Karpas-422 (cell line): ENCODE measurements at regions not wholly inside any gene's neighbourhood (a gene's known extent, or its start where the extent isn't known, plus 50 kb on each side); places are given as distances from the start of the nearest gene placed in this dataset.

ENCODE experiments used
- DNase-seq: peaks from one replicate; pipeline ENCODE4 v3.0.0-alpha.2; 2015
- H2AFZ ChIP-seq: fragments of 200-600 bp; sonication (generic); 2 replicates; pipeline ENCODE4 v1.6.1; 2014; ENCODE audit warnings: antibody characterized with exemption, low read length, mixed read lengths
- H3K27ac ChIP-seq: fragments of 200-600 bp; sonication (generic); 2 replicates; pipeline ENCODE4 v1.5.1; 2014; ENCODE audit warnings: mild to moderate bottlenecking, low read length, moderate library complexity
- H3K27me3 ChIP-seq: fragments of 200-600 bp; sonication (generic); 2 replicates; pipeline ENCODE4 v1.6.1; 2014; ENCODE audit warnings: low read length, mixed read lengths
- H3K36me3 ChIP-seq: fragments of 200-600 bp; sonication (generic); 2 replicates; pipeline ENCODE4 v1.6.1; 2014; ENCODE audit warnings: low read length, mixed read lengths; ENCODE audit not compliant: insufficient read depth
- H3K4me1 ChIP-seq: fragments of 200-600 bp; sonication (generic); 2 replicates; pipeline ENCODE4 v1.6.1; 2014; ENCODE audit warnings: mild to moderate bottlenecking, low read length, mixed read lengths
- H3K4me2 ChIP-seq: fragments of 200-600 bp; sonication (generic); 2 replicates; pipeline ENCODE4 v1.6.1; 2014; ENCODE audit warnings: low read length, low read depth, mild to moderate bottlenecking; ENCODE audit not compliant: poor library complexity, severe bottlenecking
- H3K4me3 ChIP-seq: fragments of 200-600 bp; sonication (generic); 2 replicates; pipeline ENCODE4 v1.5.1; 2014; ENCODE audit warnings: mild to moderate bottlenecking, antibody characterized with exemption, low read length, mixed read lengths
- H3K79me2 ChIP-seq: fragments of 200-600 bp; sonication (generic); 2 replicates; pipeline ENCODE4 v1.6.1; 2014; ENCODE audit warnings: mild to moderate bottlenecking, low read length, mixed read lengths
- H3K9ac ChIP-seq: fragments of 200-600 bp; sonication (generic); 2 replicates; pipeline ENCODE4 v1.6.0; 2014; ENCODE audit warnings: low read length
- H3K9me2 ChIP-seq: fragments of 200-600 bp; sonication (generic), shearing (Covaris generic); replicated peaks from 2 replicates; pipeline ENCODE4 v1.6.0; 2014; ENCODE audit warnings: mild to moderate bottlenecking, low read length, moderate library complexity; ENCODE audit not compliant: insufficient read depth
- H3K9me3 ChIP-seq: fragments of 300-700, 200-600 bp; sonication (generic); 2 replicates; pipeline ENCODE4 v1.6.1; 2014; ENCODE audit warnings: low read length, mixed read lengths
- H4K20me1 ChIP-seq: fragments of 200-600 bp; sonication (generic); 2 replicates; pipeline ENCODE4 v1.6.1; 2014; ENCODE audit warnings: mild to moderate bottlenecking, antibody characterized with exemption, low read length, low read depth; ENCODE audit not compliant: insufficient read depth

DNA sequence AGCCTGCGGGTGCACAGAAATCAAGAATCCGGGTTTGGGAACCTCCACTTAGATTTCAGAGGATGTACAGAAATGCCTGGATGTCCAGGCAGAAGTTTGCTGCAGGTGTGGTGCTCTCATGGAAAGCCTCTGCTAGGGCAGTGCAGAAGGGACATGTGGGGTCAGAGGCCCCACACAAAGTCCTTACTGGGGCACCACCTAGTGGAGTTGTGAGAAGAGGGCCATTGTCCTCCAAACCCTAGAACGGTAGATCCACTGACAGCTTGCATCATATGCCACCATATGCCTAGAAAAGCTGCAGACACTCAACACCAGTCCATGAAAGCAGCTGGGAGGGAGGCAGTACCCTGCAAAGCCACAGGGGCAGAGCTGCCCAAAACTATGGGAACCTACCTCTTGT is 833.0 kb downstream of the TMEM182 start:
- Histone ChIP-seq H2AFZ (no peak overlapping the region), H3K79me2 (no peaks in the 10 kb centered on the region), H3K4me2 (no peak overlapping the region), H3K27ac (no peak overlapping the region), H3K4me3 (no peak overlapping the region), H3K27me3 (no peaks in the 10 kb centered on the region), H4K20me1 (no peaks in the 10 kb centered on the region), H3K9ac (no peak overlapping the region), H3K4me1 (no peaks in the 10 kb centered on the region), H3K9me2 (no peaks in the 10 kb centered on the region), H3K9me3 (peaks cover 21% of the 10 kb centered on the region), H3K36me3 (no peaks in the 10 kb centered on the region)
- DNase-seq, result no peak

DNA sequence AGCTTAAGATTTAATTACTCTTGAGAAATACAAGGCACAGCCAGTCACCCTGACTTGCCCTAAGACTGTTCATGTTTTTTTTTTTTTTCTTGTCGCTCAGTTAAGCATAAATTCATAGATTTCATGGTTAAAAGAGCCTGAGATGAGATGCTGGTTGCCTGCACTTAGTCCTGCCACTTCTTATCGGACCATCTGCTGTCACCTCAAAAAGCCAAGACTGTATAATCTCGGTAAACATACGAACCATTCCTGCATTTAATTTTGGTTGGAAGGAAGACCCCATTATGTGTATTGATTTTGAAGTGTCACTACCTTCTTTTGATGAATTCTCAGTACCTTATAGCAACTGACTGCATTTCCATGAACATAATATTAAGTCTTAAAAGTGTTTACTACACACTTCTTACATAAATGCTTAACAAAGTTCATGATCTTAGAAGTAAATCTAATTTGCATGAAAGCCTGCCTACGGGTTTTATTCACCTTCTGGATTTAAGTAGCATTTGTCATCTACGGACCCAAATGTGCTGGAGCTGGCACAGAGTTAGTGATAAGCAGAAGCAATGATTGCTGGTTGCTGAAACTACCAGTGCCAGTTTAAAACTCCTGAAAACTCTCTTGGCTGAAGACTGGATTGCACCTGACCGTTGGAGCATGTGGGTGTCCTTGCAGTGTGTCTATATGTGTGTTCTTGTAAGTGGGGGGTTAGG is 843.4 kb downstream of the TMEM182 start:
- H3K9me2 ChIP-seq, result no peaks in the 10 kb centered on the region; the same call in 1 of the 2 replicates
- H3K4me1 ChIP-seq, result no peaks in the 10 kb centered on the region
- H3K4me2 ChIP-seq, result no peak overlapping the region
- H2AFZ ChIP-seq, result no peak overlapping the region
- H3K36me3 ChIP-seq, result no peaks in the 10 kb centered on the region
- no peaks in the 10 kb centered on the region for H4K20me1 ChIP-seq
- no peak overlapping the region for H3K27ac ChIP-seq
- no peaks in the 10 kb centered on the region for H3K79me2 ChIP-seq
- H3K27me3 ChIP-seq, result no peaks in the 10 kb centered on the region
- peaks cover 4% of the 10 kb centered on the region; the same call in 1 of the 2 replicates for H3K9me3 ChIP-seq
- no peak for DNase-seq
- no peak overlapping the region for H3K9ac ChIP-seq
- no peak overlapping the region for H3K4me3 ChIP-seq

DNA sequence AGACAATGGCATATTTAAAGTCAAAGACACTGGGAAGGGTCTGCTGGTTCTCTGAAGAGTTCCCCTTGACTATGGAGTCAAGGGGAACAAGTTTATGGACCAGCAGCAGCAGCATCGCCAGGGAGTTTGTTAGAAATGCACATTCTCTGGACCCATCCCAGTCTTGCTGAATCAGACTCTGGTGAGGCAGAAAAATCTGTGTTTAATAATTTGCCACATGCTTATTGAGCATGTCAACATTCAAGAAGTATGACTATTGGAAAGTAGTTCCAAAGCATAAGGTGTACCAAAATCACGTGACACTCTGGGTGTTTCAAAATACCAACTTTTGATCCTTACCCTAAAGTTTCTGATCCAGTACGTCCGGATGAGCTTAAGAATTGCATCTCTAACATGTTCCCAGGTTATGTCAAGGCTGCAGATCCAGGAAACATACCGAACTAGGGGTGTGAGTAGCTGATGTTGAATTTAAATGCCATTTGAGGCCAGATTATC is 853.8 kb downstream of the TMEM182 start:
- H3K4me2 ChIP-seq, result no peak overlapping the region
- H2AFZ ChIP-seq, result no peak overlapping the region
- H3K9me2 ChIP-seq, result no peaks in the 10 kb centered on the region
- no peak overlapping the region for H3K4me3 ChIP-seq
- H3K9me3 ChIP-seq, result peaks cover 21% of the 10 kb centered on the region
- H3K36me3 ChIP-seq, result no peaks in the 10 kb centered on the region
- no peak overlapping the region for H3K9ac ChIP-seq
- DNase-seq, result no peak
- H3K4me1 ChIP-seq, result no peaks in the 10 kb centered on the region
- no peaks in the 10 kb centered on the region for H4K20me1 ChIP-seq
- no peaks in the 10 kb centered on the region for H3K27me3 ChIP-seq
- H3K79me2 ChIP-seq, result no peaks in the 10 kb centered on the region
- no peak overlapping the region for H3K27ac ChIP-seq

DNA sequence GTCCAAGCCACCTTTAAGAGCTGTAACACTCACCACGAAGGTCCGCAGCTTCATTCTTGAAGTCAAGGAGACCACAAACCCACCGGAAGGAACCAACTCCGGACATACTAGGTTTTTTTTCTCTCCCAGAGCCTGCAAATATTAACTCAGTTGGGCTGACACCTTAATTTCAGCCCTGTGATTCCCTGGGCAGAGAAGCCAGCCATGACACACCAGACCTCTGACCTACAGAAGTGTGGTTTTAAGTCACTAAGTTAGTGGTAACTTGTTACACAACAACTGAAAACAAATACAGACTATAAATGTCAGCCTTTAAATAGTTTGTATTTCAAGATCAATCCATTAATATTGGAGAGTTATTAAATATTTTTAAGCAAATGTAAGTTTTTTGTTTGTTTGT is 855.1 kb downstream of the TMEM182 start:
- Histone ChIP-seq H3K9me2 (no peaks in the 10 kb centered on the region), H3K27ac (no peak overlapping the region), H3K9ac (no peak overlapping the region), H3K79me2 (no peaks in the 10 kb centered on the region), H2AFZ (no peak overlapping the region), H3K9me3 (peaks cover 26% of the 10 kb centered on the region), H3K4me1 (no peaks in the 10 kb centered on the region), H3K4me3 (no peak overlapping the region), H3K27me3 (no peaks in the 10 kb centered on the region), H3K4me2 (no peak overlapping the region), H4K20me1 (no peaks in the 10 kb centered on the region), H3K36me3 (no peaks in the 10 kb centered on the region)
- DNase-seq, result no peak

DNA sequence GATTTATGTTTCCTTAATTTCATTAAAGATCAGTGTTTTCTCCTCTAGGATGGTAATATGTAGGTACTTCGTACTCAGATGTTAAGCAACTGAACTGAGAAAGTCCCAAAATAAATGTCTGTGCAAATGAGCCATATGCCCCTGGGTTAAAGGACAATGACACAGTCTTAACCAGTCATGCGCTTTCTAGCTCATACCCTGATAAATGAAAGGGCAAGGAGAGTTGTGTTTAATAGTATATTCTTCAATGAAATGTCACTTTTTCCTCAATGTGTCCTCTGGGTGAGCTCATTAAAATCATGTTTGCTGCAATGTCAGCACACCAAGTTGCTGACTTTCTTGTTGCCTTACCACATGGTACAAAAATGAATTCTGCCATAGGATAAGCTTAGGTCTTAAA is 856.3 kb downstream of the TMEM182 start:
- Histone ChIP-seq H3K27me3 (no peaks in the 10 kb centered on the region), H3K4me3 (no peak overlapping the region), H3K9ac (no peak overlapping the region), H4K20me1 (no peaks in the 10 kb centered on the region), H3K36me3 (no peaks in the 10 kb centered on the region), H3K4me1 (no peaks in the 10 kb centered on the region), H3K9me3 (peaks cover 32% of the 10 kb centered on the region), H3K9me2 (no peaks in the 10 kb centered on the region), H3K79me2 (no peaks in the 10 kb centered on the region), H2AFZ (no peak overlapping the region), H3K27ac (no peak overlapping the region), H3K4me2 (no peak overlapping the region)
- no peak for DNase-seq

DNA sequence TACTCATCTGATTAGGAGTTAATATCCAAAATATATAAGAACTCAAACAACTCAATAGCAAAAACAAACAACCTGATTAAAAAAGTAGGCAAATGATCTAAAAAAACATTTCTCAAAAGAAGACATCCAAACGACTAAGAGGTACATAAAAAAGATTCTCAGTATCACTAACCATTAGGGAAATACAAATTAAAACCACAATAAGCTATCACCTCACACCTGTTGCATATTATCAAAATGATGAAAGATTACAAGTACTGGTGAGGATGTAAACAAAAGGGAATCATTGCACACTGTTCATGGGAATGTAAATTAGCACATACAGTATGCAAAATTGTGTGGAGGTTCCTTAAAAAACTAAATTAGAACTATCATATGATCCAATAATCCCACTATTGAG is 865.5 kb downstream of the TMEM182 start:
- Histone ChIP-seq H3K4me1 (no peaks in the 10 kb centered on the region), H3K9me2 (no peaks in the 10 kb centered on the region), H3K79me2 (no peaks in the 10 kb centered on the region), H3K4me2 (no peak overlapping the region), H2AFZ (no peak overlapping the region), H3K27me3 (no peaks in the 10 kb centered on the region), H3K4me3 (no peak overlapping the region), H3K36me3 (no peaks in the 10 kb centered on the region), H4K20me1 (no peaks in the 10 kb centered on the region), H3K9ac (no peak overlapping the region), H3K27ac (no peak overlapping the region), H3K9me3 (peaks cover 17% of the 10 kb centered on the region)
- no peak for DNase-seq

DNA sequence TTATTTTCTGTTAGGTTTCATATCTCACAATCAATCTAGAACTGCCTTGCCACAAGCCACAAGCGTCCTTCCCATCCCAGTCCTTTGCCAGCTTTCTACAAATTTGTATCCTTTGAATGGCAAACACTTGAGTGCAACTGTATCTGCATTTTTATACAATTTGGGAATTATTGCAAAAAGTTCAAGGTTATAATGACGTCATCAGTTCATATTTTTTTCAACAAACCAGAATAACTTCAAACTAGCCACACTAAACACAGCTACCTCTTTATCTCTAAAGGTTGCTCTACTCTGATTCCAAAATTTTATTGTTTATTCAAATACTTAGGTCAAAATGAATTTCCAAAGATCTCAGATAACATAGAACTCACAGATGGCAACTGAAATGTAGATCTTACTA is 877.1 kb downstream of the TMEM182 start:
- no peak overlapping the region for H2AFZ ChIP-seq

DNA sequence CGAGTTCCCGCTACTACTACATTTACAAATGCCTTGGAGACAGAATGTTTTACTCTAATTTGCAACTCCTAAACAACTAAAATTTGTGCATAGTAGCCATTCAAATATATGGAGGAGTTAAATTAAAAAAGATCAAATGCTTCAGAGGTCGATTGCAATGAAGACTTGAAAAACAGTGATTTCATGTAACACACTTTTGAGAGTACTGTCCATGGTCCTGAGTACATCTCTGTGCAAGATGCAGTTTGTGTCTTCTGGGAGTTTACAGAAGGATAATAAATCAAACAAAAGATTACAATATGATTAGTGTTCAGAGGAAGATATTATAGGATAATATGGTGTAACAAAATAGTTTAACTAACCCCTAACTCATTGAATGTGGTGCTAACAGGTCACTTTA is 894.7 kb downstream of the TMEM182 start:
- no peak overlapping the region for H3K9ac ChIP-seq
- H3K4me2 ChIP-seq, result no peak overlapping the region
- H3K36me3 ChIP-seq, result no peaks in the 10 kb centered on the region
- 0 out of 2 replicates have a peak, but pooled peaks cover 4% of the 10 kb centered on the region for H3K9me3 ChIP-seq
- H3K4me3 ChIP-seq, result no peak overlapping the region
- H3K79me2 ChIP-seq, result no peaks in the 10 kb centered on the region
- H3K27ac ChIP-seq, result no peak overlapping the region
- no peaks in the 10 kb centered on the region for H3K27me3 ChIP-seq
- H3K9me2 ChIP-seq, result no peaks in the 10 kb centered on the region
- no peak overlapping the region for H2AFZ ChIP-seq
- H3K4me1 ChIP-seq, result no peaks in the 10 kb centered on the region
- no peak for DNase-seq
- no peaks in the 10 kb centered on the region for H4K20me1 ChIP-seq

More for the DNA sequence above, 877.1 kb downstream of the TMEM182 start:
- Histone ChIP-seq H3K27ac (no peak overlapping the region), H4K20me1 (no peaks in the 10 kb centered on the region), H3K9me3 (peaks cover 19% of the 10 kb centered on the region), H3K4me2 (no peak overlapping the region), H3K4me3 (no peak overlapping the region), H3K9ac (no peak overlapping the region), H3K27me3 (no peaks in the 10 kb centered on the region), H3K4me1 (no peaks in the 10 kb centered on the region), H3K36me3 (no peaks in the 10 kb centered on the region), H3K9me2 (no peaks in the 10 kb centered on the region), H3K79me2 (no peaks in the 10 kb centered on the region)
- DNase-seq, result no peak
